ENCODE measurements at regions not wholly inside any gene's neighbourhood (a gene's known extent, or its start where the extent isn't known, plus 50 kb on each side); places are given as distances from the start of the nearest gene placed in this dataset.

DNA sequence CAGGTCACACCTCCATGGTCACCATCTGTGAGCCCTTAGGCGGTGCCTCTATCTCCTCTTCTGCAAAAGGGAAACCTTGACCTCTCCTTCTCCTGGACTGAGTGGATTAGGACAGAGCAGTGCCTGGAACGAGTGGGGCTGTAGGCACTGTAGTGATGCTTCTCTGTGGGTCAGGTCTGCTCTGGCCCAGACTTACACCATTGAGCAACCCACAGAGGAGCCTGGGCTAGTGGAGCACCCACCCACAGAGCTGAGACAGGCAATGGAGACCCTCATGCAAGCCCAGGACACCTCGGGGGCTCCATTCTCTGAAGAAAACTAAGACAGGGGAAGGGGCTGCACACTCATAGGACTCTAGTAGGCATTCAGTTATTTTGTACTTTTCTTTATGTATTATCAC lies 400.6 kb downstream of the GADD45G start:
- H3K4me2 ChIP-seq = no peak overlapping the region
- H3K27me3 ChIP-seq = no peaks in the 10 kb centered on the region
- H3K9me3 ChIP-seq (ENCODE audit: low read depth) = no peaks in the 10 kb centered on the region
- no peaks in the 10 kb centered on the region for H3K9me2 ChIP-seq (replicated peaks; ENCODE audit: insufficient read depth)
- H3K27ac ChIP-seq = no peak overlapping the region
- H3K79me2 ChIP-seq = no peaks in the 10 kb centered on the region
- H3K36me3 ChIP-seq (replicated peaks; ENCODE audit: insufficient read depth, low read depth) = no peaks in the 10 kb centered on the region
- peaks cover 9% of the 10 kb centered on the region for H3K4me1 ChIP-seq (ENCODE audit: insufficient read depth)
- DNase-seq (ENCODE audit: low spot score) = no peak
- no peaks in the 10 kb centered on the region for H4K20me1 ChIP-seq (ENCODE audit: insufficient read depth, poor library complexity, severe bottlenecking)
- H3K4me3 ChIP-seq = no peak overlapping the region
- H2AFZ ChIP-seq = no peak overlapping the region
- TF ChIP-seq EZH2phosphoT487 (IDR thresholded peaks at IDR 0.05; ENCODE audit: low read depth, severe bottlenecking, unreplicated experiment) (no peak), EZH2 (IDR thresholded peaks at IDR 0.05; ENCODE audit: borderline replicate concordance) (no peak)
- TF ChIP-seq, protein P1, sequence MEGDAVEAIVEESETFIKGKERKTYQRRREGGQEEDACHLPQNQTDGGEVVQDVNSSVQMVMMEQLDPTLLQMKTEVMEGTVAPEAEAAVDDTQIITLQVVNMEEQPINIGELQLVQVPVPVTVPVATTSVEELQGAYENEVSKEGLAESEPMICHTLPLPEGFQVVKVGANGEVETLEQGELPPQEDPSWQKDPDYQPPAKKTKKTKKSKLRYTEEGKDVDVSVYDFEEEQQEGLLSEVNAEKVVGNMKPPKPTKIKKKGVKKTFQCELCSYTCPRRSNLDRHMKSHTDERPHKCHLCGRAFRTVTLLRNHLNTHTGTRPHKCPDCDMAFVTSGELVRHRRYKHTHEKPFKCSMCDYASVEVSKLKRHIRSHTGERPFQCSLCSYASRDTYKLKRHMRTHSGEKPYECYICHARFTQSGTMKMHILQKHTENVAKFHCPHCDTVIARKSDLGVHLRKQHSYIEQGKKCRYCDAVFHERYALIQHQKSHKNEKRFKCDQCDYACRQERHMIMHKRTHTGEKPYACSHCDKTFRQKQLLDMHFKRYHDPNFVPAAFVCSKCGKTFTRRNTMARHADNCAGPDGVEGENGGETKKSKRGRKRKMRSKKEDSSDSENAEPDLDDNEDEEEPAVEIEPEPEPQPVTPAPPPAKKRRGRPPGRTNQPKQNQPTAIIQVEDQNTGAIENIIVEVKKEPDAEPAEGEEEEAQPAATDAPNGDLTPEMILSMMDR (IDR thresholded peaks at IDR 0.05; ENCODE audit: poor library complexity) = no peak
- 95% methylated on average over 3 of the region's 3 CpGs for WGBS (ENCODE audit: low lambda C conversion rate, missing lambda C conversion rate)

GRCh38 chr9:90007516-90008440 lies 403.0 kb downstream of the GADD45G start:
- Histone ChIP-seq H3K27me3 (no peaks in the 10 kb centered on the region), H3K4me3 (no peak overlapping the region), H3K9me2 (replicated peaks; ENCODE audit: insufficient read depth) (no peaks in the 10 kb centered on the region), H3K36me3 (replicated peaks; ENCODE audit: insufficient read depth, low read depth) (no peaks in the 10 kb centered on the region), H3K4me1 (ENCODE audit: insufficient read depth) (no peaks in the 10 kb centered on the region), H3K27ac (peak overlapping the region; percentile 82), H2AFZ (peak overlapping the region; percentile 28), H3K4me2 (peak overlapping the region; percentile 30), H3K79me2 (no peaks in the 10 kb centered on the region), H3K9me3 (ENCODE audit: low read depth) (no peaks in the 10 kb centered on the region), H4K20me1 (ENCODE audit: insufficient read depth, poor library complexity, severe bottlenecking) (no peaks in the 10 kb centered on the region)
- peak; percentile 27 for DNase-seq (ENCODE audit: low spot score)
- TF ChIP-seq, protein P1 (IDR thresholded peaks at IDR 0.05; ENCODE audit: poor library complexity) = no peak
- TF ChIP-seq EZH2 (IDR thresholded peaks at IDR 0.05; ENCODE audit: borderline replicate concordance) (no peak), EZH2phosphoT487 (IDR thresholded peaks at IDR 0.05; ENCODE audit: low read depth, severe bottlenecking, unreplicated experiment) (no peak)
- 64% methylated on average over 11 of the region's 11 CpGs for WGBS (ENCODE audit: low lambda C conversion rate, missing lambda C conversion rate)

DNA sequence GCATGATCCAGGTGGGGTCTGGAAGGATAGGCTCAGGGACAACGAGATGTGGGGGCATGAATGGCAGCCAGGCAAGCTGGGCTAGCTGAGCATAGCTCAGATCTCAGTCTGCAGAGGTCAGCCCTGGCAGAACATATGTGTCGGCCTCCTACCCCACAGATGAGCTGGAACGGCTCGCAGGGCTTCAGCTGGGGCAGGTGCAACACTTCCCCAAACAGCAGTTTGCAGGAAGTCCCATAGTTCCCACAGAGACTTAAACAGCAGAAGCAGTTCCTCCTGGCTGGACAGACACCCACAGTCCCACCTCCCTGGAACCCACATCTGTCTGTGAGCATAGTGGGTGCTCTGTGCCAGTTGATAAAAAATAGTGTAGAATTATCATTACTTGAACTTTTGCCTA lies 404.6 kb downstream of the GADD45G start:
- no peak for DNase-seq (ENCODE audit: low spot score)
- 95% methylated on average over 4 of the region's 4 CpGs for WGBS (ENCODE audit: low lambda C conversion rate, missing lambda C conversion rate)
- Histone ChIP-seq H3K4me3 (no peak overlapping the region), H3K79me2 (no peaks in the 10 kb centered on the region), H3K36me3 (replicated peaks; ENCODE audit: insufficient read depth, low read depth) (no peaks in the 10 kb centered on the region), H2AFZ (no peak overlapping the region), H4K20me1 (ENCODE audit: insufficient read depth, poor library complexity, severe bottlenecking) (no peaks in the 10 kb centered on the region), H3K27ac (no peak overlapping the region), H3K9me3 (ENCODE audit: low read depth) (no peaks in the 10 kb centered on the region), H3K9me2 (replicated peaks; ENCODE audit: insufficient read depth) (no peaks in the 10 kb centered on the region), H3K4me2 (no peak overlapping the region), H3K4me1 (ENCODE audit: insufficient read depth) (no peaks in the 10 kb centered on the region), H3K27me3 (no peaks in the 10 kb centered on the region)
- no peak for TF ChIP-seq EZH2phosphoT487 (IDR thresholded peaks at IDR 0.05; ENCODE audit: low read depth, severe bottlenecking, unreplicated experiment)
- no peak for TF ChIP-seq EZH2 (IDR thresholded peaks at IDR 0.05; ENCODE audit: borderline replicate concordance)
- TF ChIP-seq, protein P1 (IDR thresholded peaks at IDR 0.05; ENCODE audit: poor library complexity) = no peak

Data from hepatocyte (in vitro differentiated cells).